OCI-LY7 (cell line): ENCODE measurements at regions not wholly inside any gene's neighbourhood (a gene's known extent, or its start where the extent isn't known, plus 50 kb on each side); places are given as distances from the start of the nearest gene placed in this dataset.

ENCODE experiments used
- BruUV-seq: library from RNA; stranded (reverse); fragments of 400-500 nt; replicated peaks from 2 replicates; lab custom pipeline; 2021; lab: Mats Ljungman, UMichigan
- CTCF ChIA-PET: fragments of 300-600 bp; sonication (Branson Sonifier 250); formaldehyde crosslinking; loops from one replicate; lab custom pipeline; 2022; ENCODE audit warnings: antibody characterized with exemption; ENCODE audit not compliant: unreplicated experiment; lab: Charles Lee
- POLR2A ChIA-PET: fragments of 300-600 bp; sonication (Branson Sonifier 250); formaldehyde crosslinking; loops from one replicate; lab custom pipeline; 2022; ENCODE audit warnings: antibody characterized with exemption; lab: Charles Lee
- DNase-seq: peaks from one replicate; pipeline ENCODE4 v3.0.0-alpha.2; 2015; ENCODE audit warnings: low spot score
- H2AFZ ChIP-seq: fragments of 200-600 bp; sonication (generic), shearing (Covaris generic); 2 replicates; pipeline ENCODE4 v1.6.1; 2014; ENCODE audit warnings: mild to moderate bottlenecking, antibody characterized with exemption, low read length, moderate library complexity
- H3K27ac ChIP-seq: fragments of 200-600 bp; sonication (generic); 2 replicates; pipeline ENCODE4 v1.5.1; 2014; ENCODE audit warnings: mixed run types, low read depth, mild to moderate bottlenecking, moderate library complexity, low read length, inconsistent platforms; ENCODE audit not compliant: poor library complexity, severe bottlenecking
- H3K36me3 ChIP-seq: fragments of 200-600 bp; sonication (generic); 2 replicates; pipeline ENCODE4 v1.6.1; 2014; ENCODE audit warnings: mild to moderate bottlenecking, antibody characterized with exemption, low read length, moderate library complexity, mixed read lengths; ENCODE audit not compliant: insufficient read depth
- H3K4me1 ChIP-seq: fragments of 200-600 bp; sonication (generic); 2 replicates; pipeline ENCODE4 v1.5.1; 2014; ENCODE audit warnings: mild to moderate bottlenecking, low read length; ENCODE audit not compliant: insufficient read depth, poor library complexity, severe bottlenecking
- H3K4me2 ChIP-seq: fragments of 200-600 bp; sonication (generic); 2 replicates; pipeline ENCODE4 v1.6.1; 2014; ENCODE audit warnings: mild to moderate bottlenecking, low read length
- H3K4me3 ChIP-seq: fragments of 200-600 bp; sonication (generic); 2 replicates; pipeline ENCODE4 v1.5.1; 2014; ENCODE audit warnings: mild to moderate bottlenecking, low read depth, low read length; ENCODE audit not compliant: poor library complexity, severe bottlenecking
- H3K79me2 ChIP-seq: fragments of 200-600 bp; sonication (generic); 2 replicates; pipeline ENCODE4 v1.6.1; 2016; ENCODE audit warnings: low read depth, mild to moderate bottlenecking, low read length, moderate library complexity, mixed read lengths; ENCODE audit not compliant: insufficient read depth
- H3K9me2 ChIP-seq: fragments of 200-600 bp; sonication (generic); 2 replicates; pipeline ENCODE4 v1.6.1; 2016; ENCODE audit warnings: mild to moderate bottlenecking, low read length, mixed read lengths; ENCODE audit not compliant: insufficient read depth
- H3K9me3 ChIP-seq: fragments of 200-600 bp; sonication (generic); 2 replicates; pipeline ENCODE4 v1.6.1; 2014; ENCODE audit warnings: mild to moderate bottlenecking, mixed run types, low read length, mixed read lengths
- H4K20me1 ChIP-seq: fragments of 200-600 bp; sonication (generic); 2 replicates; pipeline ENCODE4 v1.6.1; 2014; ENCODE audit warnings: mild to moderate bottlenecking, antibody characterized with exemption, low read length, moderate library complexity, mixed read lengths; ENCODE audit not compliant: insufficient read depth
- CTCF ChIP-seq: fragments of 200-600 bp; sonication (generic); conservative IDR thresholded peaks from 2 replicates; pipeline ENCODE4 v1.5.1; 2014; ENCODE audit warnings: mild to moderate bottlenecking, antibody characterized with exemption, low read length, moderate library complexity, mixed read lengths
- EZH2phosphoT487 ChIP-seq: fragments of 200-600 bp; sonication (generic); IDR thresholded peaks from 2 replicates; pipeline ENCODE4 v1.6.1; 2018; ENCODE audit warnings: low read depth, borderline replicate concordance, mild to moderate bottlenecking, mixed run types, antibody characterized with exemption, low read length, moderate library complexity, mixed read lengths
- intact Hi-C: fragments of 100-400 bp; cut with micrococcal nuclease; formaldehyde crosslinking; loops from one replicate; pipeline ENCODE4 v1.10.0; 2022; ENCODE audit not compliant: unreplicated experiment

GRCh38 chr2:5464657-5465056 is 227.5 kb upstream of the SOX11 start:
- TF ChIP-seq CTCF: no peak
- no peak for TF ChIP-seq EZH2phosphoT487
- Histone ChIP-seq H3K4me2 (no peak overlapping the region), H3K9me3 (no peaks in the 10 kb centered on the region), H3K36me3 (no peaks in the 10 kb centered on the region), H3K79me2 (no peaks in the 10 kb centered on the region), H3K4me1 (no peaks in the 10 kb centered on the region), H3K27ac (no peak overlapping the region), H3K9me2 (no peaks in the 10 kb centered on the region), H3K4me3 (no peak overlapping the region), H4K20me1 (no peaks in the 10 kb centered on the region), H2AFZ (no peak overlapping the region)
- no TSS peak for BruUV-seq
- DNase-seq: no peak
- intact Hi-C loops: no loop called here
- CTCF ChIA-PET: no interaction called here
- POLR2A ChIA-PET: no interaction called here

GRCh38 chr2:5465859-5466258 is 226.3 kb upstream of the SOX11 start:
- intact Hi-C loops: no loop called here
- H3K9me3 ChIP-seq: no peaks in the 10 kb centered on the region
- CTCF ChIA-PET: no interaction called here

More at GRCh38 chr2:5465859-5466258, 226.3 kb upstream of the SOX11 start:
- Histone ChIP-seq H2AFZ (no peak overlapping the region), H3K36me3 (no peaks in the 10 kb centered on the region), H3K4me3 (no peak overlapping the region), H4K20me1 (no peaks in the 10 kb centered on the region), H3K4me1 (no peaks in the 10 kb centered on the region), H3K9me2 (no peaks in the 10 kb centered on the region), H3K4me2 (no peak overlapping the region), H3K79me2 (no peaks in the 10 kb centered on the region), H3K27ac (no peak overlapping the region)
- BruUV-seq: no TSS peak
- no peak for DNase-seq
- TF ChIP-seq EZH2phosphoT487 (no peak), CTCF (no peak)
- POLR2A ChIA-PET: no interaction called here
